ENCODE measurements at regions not wholly inside any gene's neighbourhood (a gene's known extent, or its start where the extent isn't known, plus 50 kb on each side); places are given as distances from the start of the nearest gene placed in this dataset.

DNA sequence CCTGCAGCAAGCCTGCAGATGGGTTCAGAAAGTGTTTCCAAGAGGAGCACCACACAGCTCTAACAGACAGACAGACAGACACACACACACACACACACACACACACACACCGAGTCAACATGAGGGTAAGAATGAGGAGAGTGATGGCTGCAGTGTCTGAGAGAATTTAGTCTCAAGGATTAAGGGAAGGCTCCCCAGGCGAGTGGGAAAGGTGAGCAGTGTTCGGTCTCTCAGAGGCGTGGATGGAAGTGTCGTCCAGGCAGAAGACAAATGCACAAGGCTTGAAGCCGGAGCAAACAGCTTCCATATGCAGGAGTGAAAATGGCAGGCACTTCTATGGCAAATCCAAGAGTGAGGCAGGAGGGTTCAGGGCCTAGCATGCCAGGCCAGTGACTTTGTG is 770.1 kb downstream of the KCNJ18 start:
- no peak for TF ChIP-seq EZH2 (IDR thresholded peaks at IDR 0.05)
- TF ChIP-seq, protein P1, sequence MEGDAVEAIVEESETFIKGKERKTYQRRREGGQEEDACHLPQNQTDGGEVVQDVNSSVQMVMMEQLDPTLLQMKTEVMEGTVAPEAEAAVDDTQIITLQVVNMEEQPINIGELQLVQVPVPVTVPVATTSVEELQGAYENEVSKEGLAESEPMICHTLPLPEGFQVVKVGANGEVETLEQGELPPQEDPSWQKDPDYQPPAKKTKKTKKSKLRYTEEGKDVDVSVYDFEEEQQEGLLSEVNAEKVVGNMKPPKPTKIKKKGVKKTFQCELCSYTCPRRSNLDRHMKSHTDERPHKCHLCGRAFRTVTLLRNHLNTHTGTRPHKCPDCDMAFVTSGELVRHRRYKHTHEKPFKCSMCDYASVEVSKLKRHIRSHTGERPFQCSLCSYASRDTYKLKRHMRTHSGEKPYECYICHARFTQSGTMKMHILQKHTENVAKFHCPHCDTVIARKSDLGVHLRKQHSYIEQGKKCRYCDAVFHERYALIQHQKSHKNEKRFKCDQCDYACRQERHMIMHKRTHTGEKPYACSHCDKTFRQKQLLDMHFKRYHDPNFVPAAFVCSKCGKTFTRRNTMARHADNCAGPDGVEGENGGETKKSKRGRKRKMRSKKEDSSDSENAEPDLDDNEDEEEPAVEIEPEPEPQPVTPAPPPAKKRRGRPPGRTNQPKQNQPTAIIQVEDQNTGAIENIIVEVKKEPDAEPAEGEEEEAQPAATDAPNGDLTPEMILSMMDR (IDR thresholded peaks at IDR 0.05), result no peak
- no peak for TF ChIP-seq EZH2phosphoT487 (IDR thresholded peaks at IDR 0.05)

Data from neural progenitor cell (in vitro differentiated cells).